NT2/D1 (cell line): ENCODE measurements at regions not wholly inside any gene's neighbourhood (a gene's known extent, or its start where the extent isn't known, plus 50 kb on each side); places are given as distances from the start of the nearest gene placed in this dataset.
"Not testable (repeated sequence)": the region's sequence is repeated elsewhere in the genome, so short reads cannot be mapped to it uniquely, and the experiment has no call there.

Experiments used
- SUZ12 ChIP-seq: IDR thresholded peaks from 2 replicates; pipeline ENCODE4 v1.6.1; 2011; ENCODE audit not compliant: insufficient read length, insufficient read depth; ENCODE audit errors: extremely low read depth
- YY1 ChIP-seq: IDR thresholded peaks from 2 replicates; pipeline ENCODE4 v1.6.1; 2011; ENCODE audit not compliant: insufficient read length, insufficient read depth
- ZNF274 ChIP-seq: IDR thresholded peaks from 2 replicates; pipeline ENCODE4 v1.6.1; 2011; ENCODE audit warnings: mild to moderate bottlenecking, low read depth, low read length

DNA sequence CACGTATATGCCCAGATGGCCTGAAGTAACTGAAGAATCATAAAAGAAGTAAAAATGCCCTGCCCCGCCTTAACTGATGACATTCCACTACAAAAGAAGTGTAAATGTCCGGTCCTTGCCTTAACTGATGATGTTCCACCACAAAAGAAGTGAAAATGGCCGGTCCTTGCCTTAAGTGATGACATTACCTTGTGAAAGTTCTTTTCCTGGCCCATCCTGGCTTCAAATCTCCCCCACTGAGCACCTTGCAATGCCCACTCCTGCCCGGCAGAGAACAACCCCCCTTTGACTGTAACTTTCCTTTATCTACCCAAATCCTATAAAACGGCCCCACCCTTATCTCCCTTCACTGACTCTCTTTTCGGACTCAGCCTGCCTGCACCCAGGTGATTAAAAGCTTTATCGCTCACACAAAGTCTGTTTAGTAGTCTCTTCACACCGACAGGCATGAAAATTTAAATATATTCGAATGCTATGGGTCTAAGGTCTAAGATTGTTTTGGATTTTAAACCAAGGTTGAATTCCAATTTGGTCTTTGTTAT is 329.3 kb upstream of the POT1 start:
- TF ChIP-seq SUZ12, ZNF274, YY1: not testable (repeated sequence)
